ENCODE measurements at regions not wholly inside any gene's neighbourhood (a gene's known extent, or its start where the extent isn't known, plus 50 kb on each side); places are given as distances from the start of the nearest gene placed in this dataset.
A peak's percentile ranks its signal among the peaks of the same experiment; 100 is the strongest.
"Not testable (repeated sequence)": the region's sequence is repeated elsewhere in the genome, so short reads cannot be mapped to it uniquely, and the experiment has no call there.

GRCh38 chr5:136812270-136812669, 446.9 kb upstream of the TRPC7 start:
- not testable (repeated sequence) for ATAC-seq

DNA sequence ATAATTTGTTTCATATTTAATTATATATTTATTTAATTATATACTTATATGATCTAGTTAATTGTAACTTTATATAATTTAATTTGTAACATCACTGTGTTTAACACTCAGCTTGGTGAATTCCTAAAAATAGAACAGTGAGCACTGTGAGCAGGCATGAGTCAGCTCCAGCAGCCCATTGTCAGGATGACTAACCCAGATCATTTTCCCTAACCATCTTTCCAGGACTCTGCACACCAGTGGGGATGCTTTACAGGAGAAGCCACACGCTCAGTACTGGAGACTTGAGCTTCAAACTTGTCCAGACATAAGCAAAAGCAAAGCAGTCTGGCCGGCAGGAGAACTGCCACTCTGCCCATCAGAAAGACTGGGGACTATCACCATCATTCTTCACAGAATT, 446.2 kb upstream of the TRPC7 start:
- ATAC-seq: peak; percentile 92
- TF ChIP-seq OSR1 (CRISPR knock-in tag; IDR thresholded peaks at IDR 0.05) (no peak), RARB (CRISPR knock-in tag; IDR thresholded peaks at IDR 0.05) (no peak), CREB5 (CRISPR knock-in tag; IDR thresholded peaks at IDR 0.05; ENCODE audit: low read depth) (no peak), PATZ1 (CRISPR knock-in tag; IDR thresholded peaks at IDR 0.05; ENCODE audit: borderline replicate concordance) (no peak), ZFP3 (CRISPR knock-in tag; IDR thresholded peaks at IDR 0.05) (no peak)

DNA sequence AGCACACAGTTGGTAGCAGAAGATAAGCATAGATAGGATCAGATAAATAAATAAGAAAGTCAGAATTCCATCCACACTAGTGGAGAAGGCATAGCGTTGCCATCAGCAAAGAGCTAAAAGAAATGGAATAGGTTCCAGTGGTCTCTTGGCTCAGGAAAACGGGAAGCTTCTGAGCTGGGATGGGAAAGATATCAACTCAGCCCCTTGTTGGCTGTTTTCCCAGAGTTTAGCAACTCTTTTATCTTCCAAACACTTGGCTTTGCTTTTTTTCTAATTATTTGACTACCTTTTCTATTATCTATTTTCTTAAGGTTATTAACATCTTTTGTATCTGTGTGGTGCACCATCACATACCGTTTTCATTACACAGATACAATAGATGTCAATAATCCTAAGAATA, 445.7 kb upstream of the TRPC7 start:
- peak; percentile 14; the same call in 2 of the 3 replicates for ATAC-seq
- TF ChIP-seq SNAI2 (CRISPR knock-in tag; IDR thresholded peaks at IDR 0.05): no peak
- no peak for TF ChIP-seq GLIS3 (CRISPR knock-in tag; IDR thresholded peaks at IDR 0.05)
- no peak for TF ChIP-seq TCF4 (CRISPR knock-in tag; IDR thresholded peaks at IDR 0.05; ENCODE audit: borderline replicate concordance)
- no peak for TF ChIP-seq RARB (CRISPR knock-in tag; IDR thresholded peaks at IDR 0.05)
- TF ChIP-seq, protein P1, sequence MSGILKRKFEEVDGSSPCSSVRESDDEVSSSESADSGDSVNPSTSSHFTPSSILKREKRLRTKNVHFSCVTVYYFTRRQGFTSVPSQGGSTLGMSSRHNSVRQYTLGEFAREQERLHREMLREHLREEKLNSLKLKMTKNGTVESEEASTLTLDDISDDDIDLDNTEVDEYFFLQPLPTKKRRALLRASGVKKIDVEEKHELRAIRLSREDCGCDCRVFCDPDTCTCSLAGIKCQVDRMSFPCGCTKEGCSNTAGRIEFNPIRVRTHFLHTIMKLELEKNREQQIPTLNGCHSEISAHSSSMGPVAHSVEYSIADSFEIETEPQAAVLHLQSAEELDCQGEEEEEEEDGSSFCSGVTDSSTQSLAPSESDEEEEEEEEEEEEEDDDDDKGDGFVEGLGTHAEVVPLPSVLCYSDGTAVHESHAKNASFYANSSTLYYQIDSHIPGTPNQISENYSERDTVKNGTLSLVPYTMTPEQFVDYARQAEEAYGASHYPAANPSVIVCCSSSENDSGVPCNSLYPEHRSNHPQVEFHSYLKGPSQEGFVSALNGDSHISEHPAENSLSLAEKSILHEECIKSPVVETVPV (CRISPR knock-in tag; IDR thresholded peaks at IDR 0.05): no peak
- no peak for TF ChIP-seq ISL1 (CRISPR knock-in tag; IDR thresholded peaks at IDR 0.05)
- no peak for TF ChIP-seq BACH2 (CRISPR knock-in tag; IDR thresholded peaks at IDR 0.05; ENCODE audit: borderline replicate concordance)
- no peak for TF ChIP-seq ZNF8 (CRISPR knock-in tag; IDR thresholded peaks at IDR 0.05)
- no peak for TF ChIP-seq ARNTL (CRISPR knock-in tag; IDR thresholded peaks at IDR 0.05; ENCODE audit: borderline replicate concordance, low read depth)
- no peak for TF ChIP-seq ZNF70 (CRISPR knock-in tag; IDR thresholded peaks at IDR 0.05)
- no peak for TF ChIP-seq OSR1 (CRISPR knock-in tag; IDR thresholded peaks at IDR 0.05)

DNA sequence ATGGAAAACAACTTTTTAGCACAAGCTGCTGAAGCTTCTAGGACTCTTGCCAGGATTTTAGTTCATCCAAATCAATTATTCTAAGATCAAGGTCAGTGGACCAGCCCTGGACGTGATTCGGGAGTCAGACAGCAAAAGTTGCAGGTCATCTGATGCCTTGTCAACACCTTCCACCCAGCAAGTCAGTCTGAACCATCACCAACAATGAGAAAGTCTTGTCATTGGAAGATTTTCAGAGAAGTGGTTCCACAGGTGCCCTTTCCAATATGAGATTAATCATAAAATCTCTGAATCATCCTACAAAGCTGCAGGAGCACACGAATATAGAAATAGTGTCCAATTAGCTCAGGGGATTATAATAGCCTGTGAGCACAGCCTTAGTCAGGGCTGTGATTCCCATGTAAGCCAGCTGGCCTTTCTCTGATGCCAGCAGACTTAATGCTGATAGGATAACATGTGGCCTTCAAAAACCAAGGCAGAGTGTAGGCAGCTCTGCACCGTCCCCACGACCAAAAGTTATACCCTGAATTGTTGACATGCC, 445.0 kb upstream of the TRPC7 start:
- peak; percentile 82 for ATAC-seq
- TF ChIP-seq TSHZ2 (CRISPR knock-in tag; IDR thresholded peaks at IDR 0.05) (no peak), PPARA (CRISPR knock-in tag; IDR thresholded peaks at IDR 0.05; ENCODE audit: borderline replicate concordance) (no peak), BACH2 (CRISPR knock-in tag; IDR thresholded peaks at IDR 0.05; ENCODE audit: borderline replicate concordance) (no peak), RARB (CRISPR knock-in tag; IDR thresholded peaks at IDR 0.05) (no peak)

- no peak for ATAC-seq
- TF ChIP-seq ESRRG (CRISPR knock-in tag; IDR thresholded peaks at IDR 0.05) (no peak), TOX (CRISPR knock-in tag; IDR thresholded peaks at IDR 0.05; ENCODE audit: borderline replicate concordance) (no peak), ZFP3 (CRISPR knock-in tag; IDR thresholded peaks at IDR 0.05) (no peak), GLIS3 (CRISPR knock-in tag; IDR thresholded peaks at IDR 0.05) (no peak), ZFP30 (CRISPR knock-in tag; IDR thresholded peaks at IDR 0.05) (no peak), ZNF8 (CRISPR knock-in tag; IDR thresholded peaks at IDR 0.05) (no peak), ISL1 (CRISPR knock-in tag; IDR thresholded peaks at IDR 0.05) (no peak), TSHZ2 (CRISPR knock-in tag; IDR thresholded peaks at IDR 0.05) (no peak)
- TF ChIP-seq, protein P1 (CRISPR knock-in tag; IDR thresholded peaks at IDR 0.05): no peak
- TF ChIP-seq, protein P2, sequence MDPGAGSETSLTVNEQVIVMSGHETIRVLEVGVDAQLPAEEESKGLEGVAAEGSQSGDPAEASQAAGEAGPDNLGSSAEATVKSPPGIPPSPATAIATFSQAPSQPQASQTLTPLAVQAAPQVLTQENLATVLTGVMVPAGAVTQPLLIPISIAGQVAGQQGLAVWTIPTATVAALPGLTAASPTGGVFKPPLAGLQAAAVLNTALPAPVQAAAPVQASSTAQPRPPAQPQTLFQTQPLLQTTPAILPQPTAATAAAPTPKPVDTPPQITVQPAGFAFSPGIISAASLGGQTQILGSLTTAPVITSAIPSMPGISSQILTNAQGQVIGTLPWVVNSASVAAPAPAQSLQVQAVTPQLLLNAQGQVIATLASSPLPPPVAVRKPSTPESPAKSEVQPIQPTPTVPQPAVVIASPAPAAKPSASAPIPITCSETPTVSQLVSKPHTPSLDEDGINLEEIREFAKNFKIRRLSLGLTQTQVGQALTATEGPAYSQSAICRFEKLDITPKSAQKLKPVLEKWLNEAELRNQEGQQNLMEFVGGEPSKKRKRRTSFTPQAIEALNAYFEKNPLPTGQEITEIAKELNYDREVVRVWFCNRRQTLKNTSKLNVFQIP (CRISPR knock-in tag; IDR thresholded peaks at IDR 0.05; ENCODE audit: borderline replicate concordance, low read depth): no peak
Measured at GRCh38 chr5:136809382-136809781, 444.0 kb upstream of the TRPC7 start.

Measured in SK-N-SH treated with all-trans-retinoic acid at 6 μM for 48 hours (cell line).